ENCODE measurements at regions not wholly inside any gene's neighbourhood (a gene's known extent, or its start where the extent isn't known, plus 50 kb on each side); places are given as distances from the start of the nearest gene placed in this dataset.

- no peak for TF ChIP-seq EZH2phosphoT487 (IDR thresholded peaks at IDR 0.05)
- TF ChIP-seq EZH2 (IDR thresholded peaks at IDR 0.05) = no peak
- TF ChIP-seq CTCF (IDR thresholded peaks at IDR 0.05) = no peak
- H3F3A ChIP-seq (ENCODE audit: low read depth) = no peaks in the 10 kb centered on the region
- H3K4me1 Mint-ChIP-seq = peaks cover 38% of the 10 kb centered on the region
- no peak overlapping the region for H2AFZ ChIP-seq (replicated peaks)
- no peak overlapping the region for H3K27ac ChIP-seq
- no peak overlapping the region for H3K4me3 ChIP-seq
- no peaks in the 10 kb centered on the region for H3K36me3 Mint-ChIP-seq
- no peak overlapping the region for H3K4me3 Mint-ChIP-seq
- H4K20me1 ChIP-seq (ENCODE audit: low read depth) = no peaks in the 10 kb centered on the region
- no peak for DNase-seq (ENCODE audit: low spot score)
- no peak overlapping the region for H3K9ac ChIP-seq
- H3K27me3 Mint-ChIP-seq (ENCODE audit: insufficient read depth, low read depth) = peaks cover 11% of the 10 kb centered on the region
- no peak overlapping the region for H3K27ac Mint-ChIP-seq
- H3K4me1 ChIP-seq = peaks cover 12% of the 10 kb centered on the region
- H3K27me3 ChIP-seq = no peaks in the 10 kb centered on the region
- no peak overlapping the region for H3K4me2 ChIP-seq
- H3K79me2 ChIP-seq (ENCODE audit: low read depth) = no peaks in the 10 kb centered on the region
- H3K9me3 ChIP-seq (ENCODE audit: low read depth) = no peaks in the 10 kb centered on the region
- H3K9me3 Mint-ChIP-seq = no peaks in the 10 kb centered on the region
- H3K36me3 ChIP-seq = no peaks in the 10 kb centered on the region
These were observed 140.0 kb upstream of the GPC1 start for GRCh38 chr2:240295256-240296103.

GRCh38 chr2:240296104-240296406 lies 139.4 kb upstream of the GPC1 start:
- H2AFZ ChIP-seq (replicated peaks) = no peak overlapping the region
- H3K4me1 ChIP-seq = peaks cover 13% of the 10 kb centered on the region
- no peaks in the 10 kb centered on the region for H3K27me3 ChIP-seq
- H3K36me3 ChIP-seq = no peaks in the 10 kb centered on the region
- no peaks in the 10 kb centered on the region for H3F3A ChIP-seq (ENCODE audit: low read depth)
- no peaks in the 10 kb centered on the region for H3K9me3 ChIP-seq (ENCODE audit: low read depth)
- TF ChIP-seq EZH2phosphoT487 (IDR thresholded peaks at IDR 0.05) = no peak
- TF ChIP-seq CTCF (IDR thresholded peaks at IDR 0.05) = no peak
- TF ChIP-seq EZH2 (IDR thresholded peaks at IDR 0.05) = no peak
- Mint-ChIP-seq H3K36me3 (no peaks in the 10 kb centered on the region), H3K4me1 (peaks cover 40% of the 10 kb centered on the region), H3K9me3 (no peaks in the 10 kb centered on the region), H3K27ac (peak overlapping the region; percentile 70), H3K27me3 (ENCODE audit: insufficient read depth, low read depth) (peaks cover 12% of the 10 kb centered on the region), H3K4me3 (no peak overlapping the region)
- H4K20me1 ChIP-seq (ENCODE audit: low read depth) = no peaks in the 10 kb centered on the region
- H3K4me3 ChIP-seq = no peak overlapping the region
- H3K9ac ChIP-seq = no peak overlapping the region
- H3K79me2 ChIP-seq (ENCODE audit: low read depth) = no peaks in the 10 kb centered on the region
- no peak for DNase-seq (ENCODE audit: low spot score)
- no peak overlapping the region for H3K27ac ChIP-seq
- no peak overlapping the region for H3K4me2 ChIP-seq

GRCh38 chr2:240296476-240297255 lies 138.8 kb upstream of the GPC1 start:
- Mint-ChIP-seq H3K27me3 (ENCODE audit: insufficient read depth, low read depth) (peaks cover 15% of the 10 kb centered on the region), H3K4me1 (peaks cover 34% of the 10 kb centered on the region), H3K9me3 (no peaks in the 10 kb centered on the region), H3K27ac (peak overlapping the region; percentile 70), H3K4me3 (no peak overlapping the region), H3K36me3 (no peaks in the 10 kb centered on the region)
- Histone ChIP-seq H2AFZ (replicated peaks) (no peak overlapping the region), H3F3A (ENCODE audit: low read depth) (no peaks in the 10 kb centered on the region), H3K4me3 (no peak overlapping the region), H3K9me3 (ENCODE audit: low read depth) (no peaks in the 10 kb centered on the region), H3K79me2 (ENCODE audit: low read depth) (no peaks in the 10 kb centered on the region), H4K20me1 (ENCODE audit: low read depth) (no peaks in the 10 kb centered on the region), H3K27me3 (no peaks in the 10 kb centered on the region), H3K9ac (no peak overlapping the region), H3K4me2 (no peak overlapping the region), H3K36me3 (no peaks in the 10 kb centered on the region), H3K4me1 (peaks cover 13% of the 10 kb centered on the region), H3K27ac (no peak overlapping the region)
- no peak for DNase-seq (ENCODE audit: low spot score)
- no peak for TF ChIP-seq EZH2phosphoT487 (IDR thresholded peaks at IDR 0.05)
- no peak for TF ChIP-seq EZH2 (IDR thresholded peaks at IDR 0.05)
- no peak for TF ChIP-seq CTCF (IDR thresholded peaks at IDR 0.05)
